Left lung (tissue), 4 donors: ENCODE measurements at regions not wholly inside any gene's neighbourhood (a gene's known extent, or its start where the extent isn't known, plus 50 kb on each side); places are given as distances from the start of the nearest gene placed in this dataset.
A peak's percentile ranks its signal among the peaks of the same experiment; 100 is the strongest.
"Not testable (repeated sequence)": the region's sequence is repeated elsewhere in the genome, so short reads cannot be mapped to it uniquely, and the experiment has no call there.

Experiments
- ATAC-seq: fragments of 200-7000 bp; cut with Tn5 transposase; one replicate; pipeline ENCODE4 v1.9.1; 2020; ENCODE audit warnings: moderate library complexity
- DNase-seq, 4 donors: peaks; one replicate each; pipeline ENCODE4 v3.0.0-alpha.2; 2013 to 2020
- H3K27ac ChIP-seq, 2 donors: fragments of 200-600 bp; sonication (generic) in 1 of 2; one replicate each; pipeline versions ENCODE4 v1.5.0 to v1.8.0; 2020 to 2021
- H3K27me3 ChIP-seq, 2 donors: fragments of 200-600 bp; sonication (generic) in 1 of 2; one replicate each; pipeline versions ENCODE4 v1.5.0 to v1.8.0; 2020 to 2021
- H3K36me3 ChIP-seq, 2 donors: fragments of 200-600 bp; sonication (generic) in 1 of 2; one replicate each; pipeline versions ENCODE4 v1.5.0 to v1.8.0; 2020 to 2021
- H3K4me1 ChIP-seq, 2 donors: fragments of 200-600 bp; one replicate each; pipeline ENCODE4 v1.8.0; 2021
- H3K4me3 ChIP-seq, 2 donors: fragments of 200-600 bp; sonication (generic) in 1 of 2; one replicate each; pipeline versions ENCODE4 v1.5.0 to v1.8.0; 2020 to 2021; ENCODE audit warnings: mild to moderate bottlenecking in 1 of 2
- H3K9me3 ChIP-seq, 2 donors: fragments of 200-600 bp; sonication (generic) in 1 of 2; one replicate each; pipeline versions ENCODE4 v1.5.0 to v1.8.0; 2020 to 2021
- CTCF ChIP-seq, 2 donors: fragments of 200-600 bp; sonication (generic) in 1 of 2; IDR thresholded peaks; one replicate each; pipeline versions ENCODE4 v1.5.0 to v1.8.0; 2021; ENCODE audit warnings: antibody characterized with exemption in 2 of 2
- intact Hi-C, 2 donors: fragments of 100-400 bp; cut with DNase I; formaldehyde crosslinking; loops; one replicate each; pipeline versions ENCODE4 v1.11.2 to v1.14.2; 2022
- donor health status: DM: no; HTN: yes; CAD: no.
- donor health status: DM: no; HTN: no; CAD: no.

- ATAC-seq, result no peak
- peaks cover 0 to 14% of the 10 kb centered on the region in 2 donors for H3K4me1 ChIP-seq
These were observed 80.3 kb downstream of the EBLN1 start for GRCh38 chr10:22137542-22137941.

DNA sequence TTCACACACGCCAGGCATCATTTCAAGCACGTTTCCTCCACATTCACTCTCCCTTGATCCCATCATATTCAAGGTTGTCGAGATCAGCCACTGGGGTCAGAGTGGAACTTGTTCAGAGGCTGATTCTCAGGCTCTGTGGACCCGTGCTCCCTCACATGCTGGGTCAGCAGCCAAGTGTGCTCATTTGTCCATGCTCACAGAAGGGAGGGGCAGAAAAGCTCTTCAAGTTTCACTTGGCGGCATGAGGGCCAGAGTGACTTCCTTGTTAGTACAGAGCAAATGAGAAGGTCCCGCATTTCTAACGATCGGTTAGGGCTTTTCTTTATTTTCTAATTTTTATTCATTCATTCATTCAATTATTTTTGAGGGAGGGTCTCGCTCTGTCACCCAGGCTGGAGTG, 82.2 kb downstream of the EBLN1 start:
- no peak for ATAC-seq

More at GRCh38 chr10:22137542-22137941, 80.3 kb downstream of the EBLN1 start:
- Histone ChIP-seq H3K4me3 (no peak overlapping the region), H3K36me3 (no peaks in the 10 kb centered on the region), H3K9me3 (no peaks in the 10 kb centered on the region), H3K27ac (no peak overlapping the region), H3K27me3 (no peaks in the 10 kb centered on the region)
- intact Hi-C loops, result no loop called here
- DNase-seq, result no peak
- no peak for TF ChIP-seq CTCF (IDR thresholded peaks at IDR 0.05)

DNA sequence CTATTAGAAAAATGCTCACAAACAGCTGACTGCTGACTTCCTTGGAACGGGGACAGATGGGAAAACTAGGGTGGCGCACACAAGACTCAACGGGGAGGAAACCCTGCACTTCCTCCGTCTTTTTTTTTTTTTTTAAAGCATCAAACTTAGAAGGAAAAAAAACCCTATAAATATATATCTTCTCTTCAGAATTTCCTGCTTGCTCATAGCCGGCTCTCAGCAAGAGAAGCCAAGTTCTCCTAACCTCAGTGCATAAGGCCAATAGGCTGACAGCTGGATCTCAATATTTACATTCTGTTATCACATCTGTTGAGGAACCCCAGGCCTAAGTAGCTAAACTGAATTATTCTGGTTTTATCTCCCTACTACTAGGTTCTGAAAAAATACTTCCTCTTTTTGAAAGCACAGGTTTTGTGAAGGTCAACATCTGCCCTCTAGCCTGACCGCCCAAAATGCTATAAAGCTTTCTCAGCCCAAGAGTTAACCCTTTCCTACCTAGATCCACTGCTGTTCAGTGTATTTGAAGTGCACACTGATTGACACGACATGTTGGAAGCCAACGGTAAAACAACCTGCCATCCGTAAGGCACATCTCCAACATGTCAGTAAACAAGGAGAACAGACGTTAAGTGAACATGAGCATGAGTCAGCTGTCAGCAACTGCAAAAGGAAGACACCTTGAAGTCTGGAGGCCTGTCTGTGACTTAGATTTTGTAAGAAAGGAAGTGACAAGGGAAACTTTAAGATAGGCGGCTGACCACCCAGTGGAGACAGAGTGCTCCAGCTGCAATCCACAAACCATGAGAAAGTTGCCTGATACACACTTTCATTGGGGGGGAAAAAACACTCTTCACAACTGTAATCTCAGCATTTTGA, 83.8 kb downstream of the EBLN1 start:
- Histone ChIP-seq H3K4me1 (peaks cover 0 to 14% of the 10 kb centered on the region in 2 donors), H3K27me3 (no peaks in the 10 kb centered on the region), H3K27ac (peak overlapping the region in 1 of 2 donors; percentile 23), H3K36me3 (no peaks in the 10 kb centered on the region), H3K9me3 (no peaks in the 10 kb centered on the region), H3K4me3 (no peak overlapping the region)
- TF ChIP-seq CTCF (IDR thresholded peaks at IDR 0.05), result no peak
- DNase-seq (peak in 2 of 4 donors; percentile 72 to 83), ATAC-seq (no peak)
- intact Hi-C loops, result no loop called here

More for the DNA sequence above, 82.2 kb downstream of the EBLN1 start:
- H3K27ac ChIP-seq, result no peak overlapping the region
- TF ChIP-seq CTCF (IDR thresholded peaks at IDR 0.05), result no peak
- no peak for DNase-seq
- intact Hi-C loops, result no loop called here
- no peaks in the 10 kb centered on the region for H3K27me3 ChIP-seq
- no peak overlapping the region for H3K4me3 ChIP-seq
- H3K9me3 ChIP-seq, result no peaks in the 10 kb centered on the region
- H3K36me3 ChIP-seq, result no peaks in the 10 kb centered on the region
- peaks cover 0 to 14% of the 10 kb centered on the region in 2 donors for H3K4me1 ChIP-seq

- H3K4me1 ChIP-seq, result peaks cover 0 to 14% of the 10 kb centered on the region in 2 donors
- H3K4me3 ChIP-seq, DNase-seq, H3K9me3 ChIP-seq, ATAC-seq, H3K36me3 ChIP-seq, H3K27me3 ChIP-seq, H3K27ac ChIP-seq, intact Hi-C loops: not testable (repeated sequence)
These were observed 87.0 kb downstream of the EBLN1 start for GRCh38 chr10:22130824-22131223.

GRCh38 chr10:22129612-22130011, 88.2 kb downstream of the EBLN1 start:
- H3K4me3 ChIP-seq, ATAC-seq, intact Hi-C loops, H3K27ac ChIP-seq, H3K27me3 ChIP-seq, H3K36me3 ChIP-seq, H3K9me3 ChIP-seq, DNase-seq: not testable (repeated sequence)
- H3K4me1 ChIP-seq, result peaks cover 0 to 14% of the 10 kb centered on the region in 2 donors

GRCh38 chr10:22121181-22121580, 96.6 kb downstream of the EBLN1 start:
- ATAC-seq, intact Hi-C loops: not testable (repeated sequence)

GRCh38 chr10:22120072-22120471, 97.7 kb downstream of the EBLN1 start:
- H3K27me3 ChIP-seq, DNase-seq, ATAC-seq, intact Hi-C loops, H3K4me1 ChIP-seq, H3K36me3 ChIP-seq, H3K27ac ChIP-seq, H3K4me3 ChIP-seq: not testable (repeated sequence)
- H3K9me3 ChIP-seq, result peaks cover 0 to 17% of the 10 kb centered on the region in 2 donors

More at GRCh38 chr10:22121181-22121580, 96.6 kb downstream of the EBLN1 start:
- peaks cover 0 to 17% of the 10 kb centered on the region in 2 donors for H3K9me3 ChIP-seq
- not testable (repeated sequence) for H3K27me3 ChIP-seq, DNase-seq, H3K27ac ChIP-seq, H3K36me3 ChIP-seq, H3K4me3 ChIP-seq, H3K4me1 ChIP-seq

DNA sequence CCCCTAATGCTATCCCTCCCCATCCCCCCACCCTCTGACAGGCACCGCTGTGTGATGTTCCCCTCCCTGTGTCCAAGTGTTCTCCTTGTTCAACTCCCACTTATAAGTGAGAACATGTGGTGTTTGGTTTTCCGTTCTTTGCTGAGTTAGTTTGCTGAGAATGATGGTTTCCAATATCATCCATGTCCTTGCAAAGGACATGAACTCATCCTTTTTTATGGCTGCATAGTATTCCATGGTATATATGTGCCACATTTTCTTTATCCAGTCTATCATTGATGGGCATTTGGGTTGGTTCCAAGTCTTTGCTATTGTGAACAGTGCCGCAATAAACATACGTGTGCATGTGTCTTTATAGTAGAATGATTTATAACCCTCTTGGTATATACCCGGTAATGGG, 98.2 kb downstream of the EBLN1 start:
- intact Hi-C loops, H3K4me3 ChIP-seq, H3K4me1 ChIP-seq, H3K27me3 ChIP-seq, ATAC-seq, H3K27ac ChIP-seq, DNase-seq, H3K36me3 ChIP-seq: not testable (repeated sequence)
- peaks cover 0 to 17% of the 10 kb centered on the region in 2 donors for H3K9me3 ChIP-seq
